ENCODE measurements at regions not wholly inside any gene's neighbourhood (a gene's known extent, or its start where the extent isn't known, plus 50 kb on each side); places are given as distances from the start of the nearest gene placed in this dataset.
A peak's percentile ranks its signal among the peaks of the same experiment; 100 is the strongest.
"Not testable (repeated sequence)": the region's sequence is repeated elsewhere in the genome, so short reads cannot be mapped to it uniquely, and the experiment has no call there.

GRCh38 chr9:63822615-63823374 lies 1462.2 kb downstream of the FOXD4L5 start:
- H3K4me3 ChIP-seq (replicated peaks in 1 of 4; ENCODE audit: control extremely low read depth in 1 of 4, insufficient read depth in 1 of 4, low read depth in 3 of 4, low read length in 4 of 4); H3K27ac ChIP-seq (ENCODE audit: insufficient read depth, low read length); H3K4me1 ChIP-seq (ENCODE audit: control insufficient read depth, extremely low read depth, insufficient read depth, low read length); H3K36me3 ChIP-seq (ENCODE audit: control insufficient read depth, insufficient read depth, low read length); H3K4me2 ChIP-seq (ENCODE audit: extremely low read depth, insufficient read depth, low read length); H3K27me3 ChIP-seq (ENCODE audit: control insufficient read depth, insufficient read depth, low read length); H4K20me1 ChIP-seq (ENCODE audit: control insufficient read depth, extremely low read depth, insufficient read depth, low read length); H3K79me2 ChIP-seq (ENCODE audit: control insufficient read depth, insufficient read depth, low read length); H3K9me3 ChIP-seq (ENCODE audit: control insufficient read depth, insufficient read depth, low read depth, low read length); H3K9ac ChIP-seq (ENCODE audit: insufficient read depth, low read length); DNase-seq (ENCODE audit: low read depth in 2 of 2); H2AFZ ChIP-seq (ENCODE audit: low read length): not testable (repeated sequence)

GRCh38 chr9:63821293-63821692 lies 1463.7 kb downstream of the FOXD4L5 start:
- H3K9ac ChIP-seq (ENCODE audit: insufficient read depth, low read length); H3K4me1 ChIP-seq (ENCODE audit: control insufficient read depth, extremely low read depth, insufficient read depth, low read length); H3K27ac ChIP-seq (ENCODE audit: insufficient read depth, low read length); H3K9me3 ChIP-seq (ENCODE audit: control insufficient read depth, insufficient read depth, low read depth, low read length); H4K20me1 ChIP-seq (ENCODE audit: control insufficient read depth, extremely low read depth, insufficient read depth, low read length); H2AFZ ChIP-seq (ENCODE audit: low read length); H3K4me2 ChIP-seq (ENCODE audit: extremely low read depth, insufficient read depth, low read length); H3K79me2 ChIP-seq (ENCODE audit: control insufficient read depth, insufficient read depth, low read length); H3K27me3 ChIP-seq (ENCODE audit: control insufficient read depth, insufficient read depth, low read length); H3K4me3 ChIP-seq (replicated peaks in 1 of 4; ENCODE audit: control extremely low read depth in 1 of 4, insufficient read depth in 1 of 4, low read depth in 3 of 4, low read length in 4 of 4); H3K36me3 ChIP-seq (ENCODE audit: control insufficient read depth, insufficient read depth, low read length): not testable (repeated sequence)
- peak in 1 of 2 donors; percentile 6 for DNase-seq (ENCODE audit: low read depth in 2 of 2)

GRCh38 chr9:63820882-63821281 lies 1464.1 kb downstream of the FOXD4L5 start:
- not testable (repeated sequence) for H2AFZ ChIP-seq (ENCODE audit: low read length); H3K27ac ChIP-seq (ENCODE audit: insufficient read depth, low read length); H3K27me3 ChIP-seq (ENCODE audit: control insufficient read depth, insufficient read depth, low read length); H3K4me1 ChIP-seq (ENCODE audit: control insufficient read depth, extremely low read depth, insufficient read depth, low read length); H3K4me3 ChIP-seq (replicated peaks in 1 of 4; ENCODE audit: control extremely low read depth in 1 of 4, insufficient read depth in 1 of 4, low read depth in 3 of 4, low read length in 4 of 4); H3K9ac ChIP-seq (ENCODE audit: insufficient read depth, low read length); H3K79me2 ChIP-seq (ENCODE audit: control insufficient read depth, insufficient read depth, low read length); DNase-seq (ENCODE audit: low read depth in 2 of 2); H3K36me3 ChIP-seq (ENCODE audit: control insufficient read depth, insufficient read depth, low read length); H3K4me2 ChIP-seq (ENCODE audit: extremely low read depth, insufficient read depth, low read length); H3K9me3 ChIP-seq (ENCODE audit: control insufficient read depth, insufficient read depth, low read depth, low read length); H4K20me1 ChIP-seq (ENCODE audit: control insufficient read depth, extremely low read depth, insufficient read depth, low read length)

- not testable (repeated sequence) for H3K27ac ChIP-seq (ENCODE audit: insufficient read depth, low read length); H3K9ac ChIP-seq (ENCODE audit: insufficient read depth, low read length); H4K20me1 ChIP-seq (ENCODE audit: control insufficient read depth, extremely low read depth, insufficient read depth, low read length); H3K27me3 ChIP-seq (ENCODE audit: control insufficient read depth, insufficient read depth, low read length); DNase-seq (ENCODE audit: low read depth in 2 of 2); H2AFZ ChIP-seq (ENCODE audit: low read length); H3K36me3 ChIP-seq (ENCODE audit: control insufficient read depth, insufficient read depth, low read length); H3K79me2 ChIP-seq (ENCODE audit: control insufficient read depth, insufficient read depth, low read length); H3K9me3 ChIP-seq (ENCODE audit: control insufficient read depth, insufficient read depth, low read depth, low read length); H3K4me1 ChIP-seq (ENCODE audit: control insufficient read depth, extremely low read depth, insufficient read depth, low read length); H3K4me2 ChIP-seq (ENCODE audit: extremely low read depth, insufficient read depth, low read length); H3K4me3 ChIP-seq (replicated peaks in 1 of 4; ENCODE audit: control extremely low read depth in 1 of 4, insufficient read depth in 1 of 4, low read depth in 3 of 4, low read length in 4 of 4)
Observed at GRCh38 chr9:63820383-63820782, 1464.6 kb downstream of the FOXD4L5 start.
